Activated T-cell treated with anti-CD3 and anti-CD28 coated beads for 4 hours (primary cell): ENCODE measurements at regions not wholly inside any gene's neighbourhood (a gene's known extent, or its start where the extent isn't known, plus 50 kb on each side); places are given as distances from the start of the nearest gene placed in this dataset.
"Not testable (repeated sequence)": the region's sequence is repeated elsewhere in the genome, so short reads cannot be mapped to it uniquely, and the experiment has no call there.

Experiments
- DNase-seq: peaks from one replicate; pipeline ENCODE4 v3.0.0-alpha.2; 2020

- DNase-seq: no peak
Observed at GRCh38 chr13:71213252-71213821, 653.7 kb downstream of the DACH1 start.

- DNase-seq: no peak
Observed at GRCh38 chr13:71210861-71211260, 656.1 kb downstream of the DACH1 start.

- DNase-seq: no peak
Observed at GRCh38 chr13:71209217-71209616, 657.8 kb downstream of the DACH1 start.

- not testable (repeated sequence) for DNase-seq
Observed at GRCh38 chr13:71184583-71184982, 682.4 kb downstream of the DACH1 start.

- not testable (repeated sequence) for DNase-seq
Observed at GRCh38 chr13:71183352-71183751, 683.7 kb downstream of the DACH1 start.

GRCh38 chr13:71171740-71172139 is 695.3 kb downstream of the DACH1 start:
- DNase-seq: no peak

- no peak for DNase-seq
Observed at GRCh38 chr13:71169180-71169579, 697.8 kb downstream of the DACH1 start.

GRCh38 chr13:71156550-71156949 is 710.5 kb downstream of the DACH1 start:
- no peak for DNase-seq

GRCh38 chr13:71149498-71150363 is 717.3 kb downstream of the DACH1 start:
- no peak for DNase-seq

- DNase-seq: no peak
Observed at GRCh38 chr13:71149046-71149445, 718.0 kb downstream of the DACH1 start.

- no peak for DNase-seq
Observed at GRCh38 chr13:71148396-71148795, 718.6 kb downstream of the DACH1 start.

GRCh38 chr13:71144883-71145282 is 722.1 kb downstream of the DACH1 start:
- DNase-seq: no peak

GRCh38 chr13:71137101-71137500 is 729.9 kb downstream of the DACH1 start:
- no peak for DNase-seq

- DNase-seq: no peak
Observed at GRCh38 chr13:71124230-71124629, 742.8 kb downstream of the DACH1 start.

- DNase-seq: no peak
Observed at GRCh38 chr13:71118779-71119364, 748.1 kb downstream of the DACH1 start.

- no peak for DNase-seq
Observed at GRCh38 chr13:71117920-71118319, 749.1 kb downstream of the DACH1 start.

- DNase-seq: no peak
Observed at GRCh38 chr13:71115301-71115700, 751.7 kb downstream of the DACH1 start.

GRCh38 chr13:71096421-71096820 is 770.6 kb downstream of the DACH1 start:
- no peak for DNase-seq

- DNase-seq: no peak
Observed at GRCh38 chr13:71090990-71091389, 776.0 kb downstream of the DACH1 start.

- no peak for DNase-seq
Observed at GRCh38 chr13:71089056-71089455, 777.9 kb downstream of the DACH1 start.

GRCh38 chr13:71087432-71087831 is 779.6 kb downstream of the DACH1 start:
- DNase-seq: no peak

- no peak for DNase-seq
Observed at GRCh38 chr13:71087006-71087405, 780.0 kb downstream of the DACH1 start.

- DNase-seq: no peak
Observed at GRCh38 chr13:71082631-71083030, 784.4 kb downstream of the DACH1 start.

GRCh38 chr13:71079638-71080037 is 787.4 kb downstream of the DACH1 start:
- no peak for DNase-seq
